GM12878 (cell line): ENCODE measurements at regions not wholly inside any gene's neighbourhood (a gene's known extent, or its start where the extent isn't known, plus 50 kb on each side); places are given as distances from the start of the nearest gene placed in this dataset.
A peak's percentile ranks its signal among the peaks of the same experiment; 100 is the strongest.

Experiments
- BMI1 ChIP-seq: fragments of 450-650 bp; IDR thresholded peaks from 2 replicates; pipeline ENCODE4 v1.6.1; 2016; ENCODE audit warnings: mild to moderate bottlenecking, moderate library complexity, borderline replicate concordance
- CBFB ChIP-seq: IDR thresholded peaks from 2 replicates; pipeline ENCODE4 v1.6.1; 2016; ENCODE audit warnings: antibody characterized with exemption, low read depth
- EED ChIP-seq: sonication (generic); IDR thresholded peaks from 2 replicates; pipeline ENCODE4 v1.6.1; 2016; ENCODE audit warnings: antibody characterized with exemption, low read depth
- EGR1 ChIP-seq, 2 experiments: IDR thresholded peaks; 1 replicate in 1 of 2; 2 replicates in 1 of 2; pipeline ENCODE4 v1.6.1; 2011 to 2012; ENCODE audit warnings: low read depth in 2 of 2, low read length in 2 of 2, borderline replicate concordance in 1 of 2, mild to moderate bottlenecking in 1 of 2, moderate library complexity in 1 of 2
- MXI1 ChIP-seq: fragments of 150-350 bp; IDR thresholded peaks from 2 replicates; pipeline ENCODE4 v1.6.1; 2011; ENCODE audit warnings: low read depth, mild to moderate bottlenecking, inconsistent platforms, low read length, improper control_type of control experiment
- NR2C2 ChIP-seq: IDR thresholded peaks from 2 replicates; pipeline ENCODE4 v1.6.1; 2011; ENCODE audit warnings: borderline replicate concordance, low read depth; ENCODE audit not compliant: control insufficient read depth, insufficient read length
- PML ChIP-seq: IDR thresholded peaks from 2 replicates; pipeline ENCODE4 v1.6.1; 2012; ENCODE audit warnings: low read length, inconsistent platforms
- RCOR1 ChIP-seq: conservative IDR thresholded peaks from 2 replicates; pipeline ENCODE4 v1.6.1; 2012; ENCODE audit warnings: low read depth, low read length, improper control_type of control experiment
- SIX5 ChIP-seq: IDR thresholded peaks from 2 replicates; pipeline ENCODE4 v1.6.1; 2011; ENCODE audit warnings: mild to moderate bottlenecking, low read depth, low read length, moderate library complexity; ENCODE audit not compliant: severe bottlenecking
- SMAD1 ChIP-seq: fragments of 450-650 bp; IDR thresholded peaks from 2 replicates; pipeline ENCODE4 v1.6.1; 2018; ENCODE audit warnings: mild to moderate bottlenecking, low read depth; ENCODE audit not compliant: partially characterized antibody
- TARDBP ChIP-seq: IDR thresholded peaks from 2 replicates; pipeline ENCODE4 v1.6.1; 2016; ENCODE audit warnings: borderline replicate concordance
- TCF3 ChIP-seq: IDR thresholded peaks from 2 replicates; pipeline ENCODE4 v1.6.1; 2012; ENCODE audit warnings: low read depth, mild to moderate bottlenecking, low read length, borderline replicate concordance; ENCODE audit not compliant: insufficient read depth
- ZBED1 ChIP-seq: IDR thresholded peaks from 2 replicates; pipeline ENCODE4 v1.6.1; 2016; ENCODE audit warnings: borderline replicate concordance
- ZBTB11 ChIP-seq: fragments of 450-650 bp; formaldehyde crosslinking; IDR thresholded peaks from 2 replicates; pipeline ENCODE4 v1.5.0; 2022; ENCODE audit warnings: mild to moderate bottlenecking, missing genetic modification characterization
- ZNF384 ChIP-seq: IDR thresholded peaks from 2 replicates; pipeline ENCODE4 v1.6.1; 2012; ENCODE audit warnings: low read depth, mild to moderate bottlenecking, low read length, improper control_type of control experiment, borderline replicate concordance
- ZZZ3 ChIP-seq: IDR thresholded peaks from 2 replicates; pipeline ENCODE4 v1.6.1; 2011; ENCODE audit warnings: low read depth; ENCODE audit not compliant: control insufficient read depth, insufficient read length
- TF ChIP-seq, protein P1 (sequence below): fragments of 150-350 bp; IDR thresholded peaks from 2 replicates; pipeline ENCODE4 v1.6.1; 2014; ENCODE audit warnings: mild to moderate bottlenecking, low read depth, low read length
- TF ChIP-seq, protein P2 (sequence below): fragments of 150-350 bp; IDR thresholded peaks from 2 replicates; pipeline ENCODE4 v1.6.1; 2016; ENCODE audit warnings: low read depth, low read length

- TF ChIP-seq ZNF384 (no peak), ZZZ3 (no peak), SMAD1 (no peak), CBFB (peak; percentile 34; the same call in 1 of the 2 replicates), MXI1 (no peak), EED (no peak), PML (peak; percentile 20; the same call in 1 of the 2 replicates), ZBED1 (peak; percentile 62), BMI1 (peak; percentile 19; the same call in 1 of the 2 replicates), EGR1 (IDR thresholded peaks at IDR 0.05; ENCODE audit: borderline replicate concordance in 1 of 2, low read depth in 2 of 2, low read length in 2 of 2) (0 out of 3 replicates have a peak, but pooled peaks of 1 of the 2 experiments have one; percentile 6), NR2C2 (no peak), RCOR1 (no peak), ZBTB11 (0 out of 2 replicates have a peak, but pooled peaks have one; percentile 1), TCF3 (0 out of 2 replicates have a peak, but pooled peaks have one; percentile 8), TARDBP (no peak), SIX5 (no peak)
- TF ChIP-seq, protein P1, sequence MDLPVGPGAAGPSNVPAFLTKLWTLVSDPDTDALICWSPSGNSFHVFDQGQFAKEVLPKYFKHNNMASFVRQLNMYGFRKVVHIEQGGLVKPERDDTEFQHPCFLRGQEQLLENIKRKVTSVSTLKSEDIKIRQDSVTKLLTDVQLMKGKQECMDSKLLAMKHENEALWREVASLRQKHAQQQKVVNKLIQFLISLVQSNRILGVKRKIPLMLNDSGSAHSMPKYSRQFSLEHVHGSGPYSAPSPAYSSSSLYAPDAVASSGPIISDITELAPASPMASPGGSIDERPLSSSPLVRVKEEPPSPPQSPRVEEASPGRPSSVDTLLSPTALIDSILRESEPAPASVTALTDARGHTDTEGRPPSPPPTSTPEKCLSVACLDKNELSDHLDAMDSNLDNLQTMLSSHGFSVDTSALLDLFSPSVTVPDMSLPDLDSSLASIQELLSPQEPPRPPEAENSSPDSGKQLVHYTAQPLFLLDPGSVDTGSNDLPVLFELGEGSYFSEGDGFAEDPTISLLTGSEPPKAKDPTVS = no peak
- TF ChIP-seq, protein P2, sequence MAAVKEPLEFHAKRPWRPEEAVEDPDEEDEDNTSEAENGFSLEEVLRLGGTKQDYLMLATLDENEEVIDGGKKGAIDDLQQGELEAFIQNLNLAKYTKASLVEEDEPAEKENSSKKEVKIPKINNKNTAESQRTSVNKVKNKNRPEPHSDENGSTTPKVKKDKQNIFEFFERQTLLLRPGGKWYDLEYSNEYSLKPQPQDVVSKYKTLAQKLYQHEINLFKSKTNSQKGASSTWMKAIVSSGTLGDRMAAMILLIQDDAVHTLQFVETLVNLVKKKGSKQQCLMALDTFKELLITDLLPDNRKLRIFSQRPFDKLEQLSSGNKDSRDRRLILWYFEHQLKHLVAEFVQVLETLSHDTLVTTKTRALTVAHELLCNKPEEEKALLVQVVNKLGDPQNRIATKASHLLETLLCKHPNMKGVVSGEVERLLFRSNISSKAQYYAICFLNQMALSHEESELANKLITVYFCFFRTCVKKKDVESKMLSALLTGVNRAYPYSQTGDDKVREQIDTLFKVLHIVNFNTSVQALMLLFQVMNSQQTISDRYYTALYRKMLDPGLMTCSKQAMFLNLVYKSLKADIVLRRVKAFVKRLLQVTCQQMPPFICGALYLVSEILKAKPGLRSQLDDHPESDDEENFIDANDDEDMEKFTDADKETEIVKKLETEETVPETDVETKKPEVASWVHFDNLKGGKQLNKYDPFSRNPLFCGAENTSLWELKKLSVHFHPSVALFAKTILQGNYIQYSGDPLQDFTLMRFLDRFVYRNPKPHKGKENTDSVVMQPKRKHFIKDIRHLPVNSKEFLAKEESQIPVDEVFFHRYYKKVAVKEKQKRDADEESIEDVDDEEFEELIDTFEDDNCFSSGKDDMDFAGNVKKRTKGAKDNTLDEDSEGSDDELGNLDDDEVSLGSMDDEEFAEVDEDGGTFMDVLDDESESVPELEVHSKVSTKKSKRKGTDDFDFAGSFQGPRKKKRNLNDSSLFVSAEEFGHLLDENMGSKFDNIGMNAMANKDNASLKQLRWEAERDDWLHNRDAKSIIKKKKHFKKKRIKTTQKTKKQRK = no peak
These were observed 336.3 kb downstream of the TMEM121 start (continued) for GRCh38 chr14:105862581-105863239.
